Hypothalamus (tissue), 51 donors: ENCODE measurements at regions not wholly inside any gene's neighbourhood (a gene's known extent, or its start where the extent isn't known, plus 50 kb on each side); places are given as distances from the start of the nearest gene placed in this dataset.

Experiments used
- DNase-seq, 51 donors: peaks; one replicate each; lab custom pipeline; 2025; lab: John Stamatoyannopoulos, UW

GRCh38 chr6:157755746-157756411, 67.2 kb upstream of the SNX9 start:
- DNase-seq: no peak

DNA sequence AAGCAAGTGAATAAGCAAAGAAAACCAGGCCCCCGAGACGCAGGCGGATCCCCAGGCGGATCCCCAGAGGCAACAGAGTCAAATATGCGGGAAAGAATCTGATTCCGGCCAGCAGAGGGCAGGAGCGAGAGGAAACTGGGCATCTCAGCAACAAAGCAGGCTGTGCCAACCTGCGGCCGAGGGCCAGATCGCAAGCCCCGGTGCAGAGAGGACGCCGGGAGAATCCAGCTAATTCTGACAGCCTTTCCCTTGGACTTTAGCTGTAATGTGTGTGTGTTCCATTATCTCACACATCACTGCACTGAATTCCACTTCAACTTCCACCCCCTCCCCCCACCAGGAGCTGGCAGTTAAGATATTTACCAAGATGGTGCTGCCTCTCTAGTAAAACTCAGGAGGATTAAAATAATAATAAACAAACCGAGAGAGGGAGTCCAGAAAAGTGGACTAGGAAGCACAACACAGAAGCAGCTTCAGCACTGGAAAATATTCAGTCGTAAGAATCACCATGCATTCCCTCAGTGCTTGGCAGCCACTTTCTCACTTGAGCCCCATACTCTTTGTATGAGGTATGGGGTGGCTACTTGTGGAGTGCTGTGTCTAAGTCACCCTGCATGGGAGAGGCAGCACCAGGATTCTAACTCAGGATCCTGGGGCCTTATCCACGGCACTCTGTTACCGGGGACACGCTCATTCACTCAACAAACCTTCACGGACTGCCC, 66.2 kb upstream of the SNX9 start:
- DNase-seq: peak; percentile 17 to 92 (median 76)

- DNase-seq: no peak
Measured at GRCh38 chr6:157757430-157758403, 65.3 kb upstream of the SNX9 start.

- DNase-seq: no peak
Measured at GRCh38 chr6:157758516-157759023, 64.5 kb upstream of the SNX9 start.

DNA sequence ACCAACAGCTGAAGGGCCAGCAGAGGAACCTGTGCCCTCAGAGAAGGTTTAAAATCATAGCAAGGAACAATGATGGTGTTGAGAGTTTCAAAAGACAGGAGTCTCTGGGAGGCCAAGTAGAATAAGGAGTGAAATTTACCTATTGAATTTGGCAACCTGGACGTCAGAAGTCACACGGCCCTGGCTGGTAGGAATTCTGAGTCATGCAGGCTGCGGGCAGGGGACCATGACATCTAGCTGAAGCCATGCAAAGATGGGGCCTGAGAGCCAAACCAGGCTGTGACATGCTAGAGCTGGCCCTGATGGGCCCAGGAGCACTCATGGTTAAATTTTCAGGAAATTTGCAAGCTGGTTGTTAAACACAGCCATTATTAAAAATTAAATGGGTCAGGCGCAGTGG, 64.0 kb upstream of the SNX9 start:
- no peak for DNase-seq

- no peak for DNase-seq
Measured at GRCh38 chr6:157760137-157760536, 62.9 kb upstream of the SNX9 start.

GRCh38 chr6:157760589-157761330, 62.3 kb upstream of the SNX9 start:
- peak in 1 of 51 donors; percentile 30 for DNase-seq

GRCh38 chr6:157761331-157761921, 61.6 kb upstream of the SNX9 start:
- DNase-seq: no peak

- no peak for DNase-seq
Measured at GRCh38 chr6:157761926-157762325, 61.1 kb upstream of the SNX9 start.

DNA sequence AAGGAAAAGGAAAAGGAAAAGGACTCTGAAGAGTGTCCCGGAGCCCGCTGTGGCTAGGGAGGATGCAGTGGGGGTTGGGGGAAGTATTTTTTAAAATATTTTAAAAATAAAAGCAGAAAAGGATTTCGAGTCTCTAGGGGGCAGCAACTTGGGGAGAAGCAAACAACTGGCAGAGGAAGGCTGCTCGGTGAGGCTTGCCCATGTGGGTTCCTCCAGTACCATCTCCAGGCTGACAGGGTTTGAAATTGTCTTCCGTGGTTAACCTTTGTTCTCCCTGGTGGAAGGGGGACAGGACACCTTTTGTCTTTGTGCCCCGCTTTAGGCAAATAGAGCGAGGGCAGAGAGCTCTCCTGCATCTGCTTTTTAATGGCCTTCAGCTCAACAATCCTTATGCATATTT, 60.4 kb upstream of the SNX9 start:
- no peak for DNase-seq

GRCh38 chr6:157763129-157763903, 59.7 kb upstream of the SNX9 start:
- DNase-seq: no peak

- DNase-seq: no peak
Measured at GRCh38 chr6:157763904-157764177, 59.2 kb upstream of the SNX9 start.

GRCh38 chr6:157764178-157765068, 58.6 kb upstream of the SNX9 start:
- DNase-seq: peak in 35 of 51 donors; percentile 4 to 82 (median 35)

DNA sequence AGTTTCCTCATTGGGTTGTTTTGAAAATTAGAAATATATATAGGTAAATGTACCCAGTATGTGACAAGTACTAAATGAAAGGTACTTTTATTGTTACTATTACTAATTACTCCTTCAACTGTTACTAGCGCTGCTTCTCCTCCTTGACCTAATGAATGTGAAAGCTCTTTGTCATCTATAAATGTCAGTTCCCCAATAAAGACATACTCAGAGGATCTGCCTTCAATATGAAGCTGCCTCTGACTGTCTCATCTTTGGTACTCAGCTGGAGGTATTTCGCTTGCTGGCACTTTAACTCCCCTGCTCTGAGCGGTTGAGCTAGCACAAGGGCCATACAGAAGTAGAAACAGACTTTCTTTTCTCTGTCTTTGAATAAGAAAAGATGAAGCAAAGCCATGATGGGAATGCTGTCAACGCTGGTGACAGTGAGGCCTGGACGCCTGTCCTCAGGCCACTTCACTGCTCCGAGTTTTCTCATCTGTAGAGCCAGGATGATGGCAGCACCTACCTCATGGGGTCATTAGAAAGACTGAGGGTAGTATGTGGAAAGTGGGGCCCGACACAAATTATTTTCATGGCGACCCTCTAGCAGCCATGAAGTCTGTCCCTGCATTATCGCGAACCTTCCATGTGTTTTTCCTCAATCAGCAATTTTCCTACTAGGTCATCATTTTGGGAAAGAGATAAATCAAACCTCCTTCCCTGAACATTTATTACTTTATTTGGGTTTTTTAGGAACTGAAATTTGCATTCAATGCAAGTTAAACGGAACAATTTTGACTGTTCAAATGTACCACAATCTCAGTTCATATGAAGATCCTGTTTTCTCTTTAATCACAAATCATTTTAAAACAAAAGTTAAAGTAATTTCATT, 55.9 kb upstream of the SNX9 start:
- DNase-seq: no peak

DNA sequence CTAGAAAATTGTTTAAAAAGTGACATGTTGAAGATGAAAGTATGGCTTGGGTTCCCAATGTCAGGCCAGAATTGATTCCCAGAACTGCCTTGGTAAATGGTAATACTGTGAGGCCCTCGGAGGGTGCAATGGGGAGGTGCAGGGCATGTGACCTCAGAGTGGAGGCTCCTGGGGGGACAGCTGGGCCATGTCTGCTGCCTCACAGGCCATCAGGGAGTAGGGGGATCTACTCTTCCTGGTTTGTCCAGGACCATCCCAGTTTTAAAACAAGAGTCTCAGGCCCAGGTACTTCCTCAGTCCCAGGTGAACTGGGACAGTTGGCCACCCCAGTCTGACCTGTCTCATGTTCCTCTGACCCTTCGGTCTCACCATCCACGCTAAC, 55.3 kb upstream of the SNX9 start:
- DNase-seq: no peak

DNA sequence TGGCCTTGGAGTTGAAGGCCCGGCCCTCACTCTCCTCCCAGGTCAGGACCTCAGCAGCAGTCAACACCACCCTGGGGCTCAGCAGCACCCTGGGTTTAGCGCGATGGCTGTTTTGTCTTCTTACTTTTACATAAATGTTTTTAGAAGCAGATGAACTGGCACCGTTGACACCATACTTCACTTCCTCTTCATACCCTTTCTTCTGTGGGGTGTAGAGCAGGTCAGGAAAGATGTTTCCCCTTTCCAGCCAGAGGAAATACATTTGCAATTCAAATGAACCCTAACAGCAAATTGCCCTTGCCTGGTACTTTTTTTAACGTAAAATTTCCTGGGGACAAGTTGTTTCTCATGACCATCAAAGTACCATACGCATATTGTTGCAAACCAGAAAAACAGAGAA, 54.7 kb upstream of the SNX9 start:
- no peak for DNase-seq

- no peak for DNase-seq
Measured at GRCh38 chr6:157768863-157769551, 54.0 kb upstream of the SNX9 start.
